ENCODE measurements at regions not wholly inside any gene's neighbourhood (a gene's known extent, or its start where the extent isn't known, plus 50 kb on each side); places are given as distances from the start of the nearest gene placed in this dataset.

GRCh38 chrY:8489880-8490630 is 847.2 kb upstream of the TSPY4 start:
- TF ChIP-seq FOS (IDR thresholded peaks at IDR 0.05; ENCODE audit: borderline replicate concordance, insufficient read depth, low read length) (no peak), GATA2 (IDR thresholded peaks at IDR 0.05; ENCODE audit: insufficient read depth, insufficient read length, low read depth, low read length) (no peak), JUN (IDR thresholded peaks at IDR 0.05; ENCODE audit: borderline replicate concordance, insufficient read depth, insufficient read length, low read depth) (no peak), CTCF (IDR thresholded peaks at IDR 0.05; ENCODE audit: extremely low read depth in 1 of 2, insufficient read depth in 1 of 2, low read depth in 1 of 2, low read length in 2 of 2) (no peak), MYC (IDR thresholded peaks at IDR 0.05; ENCODE audit: low read depth, low read length) (no peak), POLR2A (IDR thresholded peaks at IDR 0.05; ENCODE audit: low read depth, low read length) (no peak), POLR2AphosphoS5 (IDR thresholded peaks at IDR 0.05; ENCODE audit: insufficient read depth, low read depth, low read length) (no peak), EZH2 (IDR thresholded peaks at IDR 0.05; ENCODE audit: borderline replicate concordance, low read depth, low read length, severe bottlenecking) (no peak)
- TF ChIP-seq, protein P1, sequence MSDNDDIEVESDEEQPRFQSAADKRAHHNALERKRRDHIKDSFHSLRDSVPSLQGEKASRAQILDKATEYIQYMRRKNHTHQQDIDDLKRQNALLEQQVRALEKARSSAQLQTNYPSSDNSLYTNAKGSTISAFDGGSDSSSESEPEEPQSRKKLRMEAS (IDR thresholded peaks at IDR 0.05; ENCODE audit: insufficient read depth, insufficient read length) = no peak
- H3K79me2 ChIP-seq (ENCODE audit: control insufficient read depth, insufficient read depth, low read length) = no peaks in the 10 kb centered on the region
- no peaks in the 10 kb centered on the region for H3K4me1 ChIP-seq (ENCODE audit: control insufficient read depth, extremely low read depth, insufficient read depth, low read length)
- H3K27ac ChIP-seq (ENCODE audit: insufficient read depth, low read depth, low read length) = no peak overlapping the region
- ChIA-PET POLR2A (no interaction called here), CTCF (no interaction called here)
- no peaks in the 10 kb centered on the region for H3K9me1 ChIP-seq (replicated peaks; ENCODE audit: control insufficient read depth, extremely low read depth, insufficient read depth, low read length)
- H3K4me3 ChIP-seq (replicated peaks in 1 of 3; ENCODE audit: insufficient read depth in 1 of 3, low read depth in 1 of 3, low read length in 3 of 3) = no peak overlapping the region
- H3K9ac ChIP-seq (replicated peaks; ENCODE audit: extremely low read depth, insufficient read depth, low read length) = no peak overlapping the region
- no peaks in the 10 kb centered on the region for H3K9me3 ChIP-seq (replicated peaks; ENCODE audit: control insufficient read depth, insufficient read depth, low read length)
- no peaks in the 10 kb centered on the region for H4K20me1 ChIP-seq (replicated peaks; ENCODE audit: control insufficient read depth, extremely low read depth, insufficient read depth, low read length)
- no peaks in the 10 kb centered on the region for H3K27me3 ChIP-seq (ENCODE audit: control insufficient read depth in 2 of 2, insufficient read depth in 2 of 2, low read length in 2 of 2)
- no peak overlapping the region for H3K4me2 ChIP-seq (ENCODE audit: insufficient read depth, low read length)
- intact Hi-C loops (cut with micrococcal nuclease) = no loop called here
- no TSS peak for BruUV-seq (replicated peaks)
- H2AFZ ChIP-seq (ENCODE audit: low read depth, low read length) = no peak overlapping the region
- dilution Hi-C loops (cut with MboI; ENCODE audit: extremely low pct_ligation_motif_present, low sequenced_read_pairs) = no loop called here
- no peak for FAIRE-seq
- H3K36me3 ChIP-seq (ENCODE audit: control insufficient read depth in 2 of 2, extremely low read depth in 1 of 2, insufficient read depth in 2 of 2, low read length in 2 of 2) = no peaks in the 10 kb centered on the region
- no peak for DNase-seq (ENCODE audit: low read depth, low spot score)

Measured in endothelial cell of umbilical vein (primary cell).